Dendritic cell treated with granulocyte-macrophage colony-stimulating factor and Interleukin-4, amounts not matched to agents 40 ng/mL and 50 ng/mL, for 4 days (primary cell): ENCODE measurements at regions not wholly inside any gene's neighbourhood (a gene's known extent, or its start where the extent isn't known, plus 50 kb on each side); places are given as distances from the start of the nearest gene placed in this dataset.
A peak's percentile ranks its signal among the peaks of the same experiment; 100 is the strongest.

Experiments
- H3K27ac Mint-ChIP-seq: one replicate; pipeline ENCODE4 v1.8.0; 2022; ENCODE audit warnings: mild to moderate bottlenecking, mixed read lengths
- H3K27me3 Mint-ChIP-seq: one replicate; pipeline ENCODE4 v1.8.0; 2022; ENCODE audit warnings: mild to moderate bottlenecking, mixed read lengths
- H3K36me3 Mint-ChIP-seq: one replicate; pipeline ENCODE4 v1.8.0; 2022; ENCODE audit warnings: low read depth, mixed read lengths
- H3K4me1 Mint-ChIP-seq: one replicate; pipeline ENCODE4 v1.8.0; 2022; ENCODE audit warnings: low read depth, mixed read lengths
- H3K4me3 Mint-ChIP-seq: one replicate; pipeline ENCODE4 v1.8.0; 2022; ENCODE audit warnings: mild to moderate bottlenecking, moderate library complexity, mixed read lengths
- H3K9me3 Mint-ChIP-seq: one replicate; pipeline ENCODE4 v1.8.0; 2022; ENCODE audit warnings: mixed read lengths
- intact Hi-C: fragments of 100-400 bp; cut with micrococcal nuclease; formaldehyde crosslinking; loops from one replicate; pipeline ENCODE4 v1.15.0; 2022

- H3K36me3 Mint-ChIP-seq = no peaks in the 10 kb centered on the region
- no peaks in the 10 kb centered on the region for H3K27me3 Mint-ChIP-seq
- no peak overlapping the region for H3K27ac Mint-ChIP-seq
- intact Hi-C loops = loop anchor here (5.0 kb wide), 1 partner anchor 35 kb away; a partner anchor contains a TSS
- H3K4me3 Mint-ChIP-seq = no peak overlapping the region
- H3K9me3 Mint-ChIP-seq = no peaks in the 10 kb centered on the region
- peaks cover 19% of the 10 kb centered on the region for H3K4me1 Mint-ChIP-seq
Observed at GRCh38 chr1:244316986-244317655, 134.6 kb downstream of the ADSS2 start.

- H3K4me3 Mint-ChIP-seq = no peak overlapping the region
- intact Hi-C loops = loop anchor here (5.0 kb wide), 1 partner anchor 34 kb away; a partner anchor contains a TSS
- no peaks in the 10 kb centered on the region for H3K9me3 Mint-ChIP-seq
- no peak overlapping the region for H3K27ac Mint-ChIP-seq
- peaks cover 25% of the 10 kb centered on the region for H3K4me1 Mint-ChIP-seq
- H3K27me3 Mint-ChIP-seq = no peaks in the 10 kb centered on the region
- no peaks in the 10 kb centered on the region for H3K36me3 Mint-ChIP-seq
Observed at GRCh38 chr1:244318078-244318477, 133.6 kb downstream of the ADSS2 start.

GRCh38 chr1:244318512-244318911 is 133.2 kb downstream of the ADSS2 start:
- Mint-ChIP-seq H3K4me1 (peaks cover 28% of the 10 kb centered on the region), H3K36me3 (no peaks in the 10 kb centered on the region), H3K9me3 (no peaks in the 10 kb centered on the region), H3K4me3 (no peak overlapping the region), H3K27me3 (no peaks in the 10 kb centered on the region), H3K27ac (no peak overlapping the region)
- intact Hi-C loops = loop anchor here (5.0 kb wide), 1 partner anchor 34 kb away; a partner anchor contains a TSS

GRCh38 chr1:244319283-244320132 is 132.2 kb downstream of the ADSS2 start:
- Mint-ChIP-seq H3K4me3 (peak overlapping the region; percentile 49), H3K36me3 (no peaks in the 10 kb centered on the region), H3K9me3 (no peaks in the 10 kb centered on the region), H3K27ac (peak overlapping the region; percentile 97), H3K27me3 (no peaks in the 10 kb centered on the region), H3K4me1 (peaks cover 38% of the 10 kb centered on the region)
- intact Hi-C loops = loop anchor here (5.0 to 10.0 kb wide), 3 partner anchors 33 to 135 kb away; partner anchors contain the start of gene ADSS2

GRCh38 chr1:244322181-244322580 is 129.5 kb downstream of the ADSS2 start:
- Mint-ChIP-seq H3K27ac (peak overlapping the region; percentile 97), H3K4me1 (peaks cover 57% of the 10 kb centered on the region), H3K27me3 (no peaks in the 10 kb centered on the region), H3K9me3 (no peaks in the 10 kb centered on the region), H3K36me3 (no peaks in the 10 kb centered on the region), H3K4me3 (no peak overlapping the region)
- intact Hi-C loops = loop anchor here (2.0 to 10.0 kb wide), 3 partner anchors 17 to 133 kb away; partner anchors contain the start of gene ADSS2

- Mint-ChIP-seq H3K4me3 (peak overlapping the region; percentile 20), H3K4me1 (peaks cover 57% of the 10 kb centered on the region), H3K9me3 (no peaks in the 10 kb centered on the region), H3K36me3 (no peaks in the 10 kb centered on the region), H3K27ac (peak overlapping the region; percentile 97), H3K27me3 (no peaks in the 10 kb centered on the region)
- intact Hi-C loops = loop anchor here (2.0 to 10.0 kb wide), 3 partner anchors 18 to 132 kb away; partner anchors contain the start of gene ADSS2
Observed at GRCh38 chr1:244322791-244323521, 128.8 kb downstream of the ADSS2 start.

GRCh38 chr1:244324176-244324883 is 127.4 kb downstream of the ADSS2 start:
- Mint-ChIP-seq H3K9me3 (no peaks in the 10 kb centered on the region), H3K36me3 (no peaks in the 10 kb centered on the region), H3K27me3 (no peaks in the 10 kb centered on the region), H3K4me1 (peaks cover 54% of the 10 kb centered on the region), H3K27ac (peak overlapping the region; percentile 97), H3K4me3 (peak overlapping the region; percentile 71)
- intact Hi-C loops = loop anchor here (10.0 kb wide), 2 partner anchors 90 to 130 kb away; partner anchors contain the start of gene ADSS2

GRCh38 chr1:244325056-244325758 is 126.5 kb downstream of the ADSS2 start:
- Mint-ChIP-seq H3K9me3 (no peaks in the 10 kb centered on the region), H3K27me3 (no peaks in the 10 kb centered on the region), H3K36me3 (no peaks in the 10 kb centered on the region), H3K27ac (peak overlapping the region; percentile 97), H3K4me3 (peak overlapping the region; percentile 71), H3K4me1 (peaks cover 47% of the 10 kb centered on the region)
- intact Hi-C loops = loop anchor here (10.0 kb wide), 2 partner anchors 90 to 130 kb away; partner anchors contain the start of gene ADSS2

GRCh38 chr1:244326757-244327156 is 125.0 kb downstream of the ADSS2 start:
- Mint-ChIP-seq H3K4me1 (peaks cover 42% of the 10 kb centered on the region), H3K27ac (no peak overlapping the region)
- intact Hi-C loops = loop anchor here (10.0 kb wide), 2 partner anchors 88 to 128 kb away; partner anchors contain the start of gene ADSS2

GRCh38 chr1:244327533-244327932 is 124.2 kb downstream of the ADSS2 start:
- no peaks in the 10 kb centered on the region for H3K27me3 Mint-ChIP-seq
- intact Hi-C loops = loop anchor here (10.0 kb wide), 2 partner anchors 87 to 127 kb away; partner anchors contain the start of gene ADSS2
- no peak overlapping the region for H3K27ac Mint-ChIP-seq
- H3K9me3 Mint-ChIP-seq = peaks cover 5% of the 10 kb centered on the region
- H3K36me3 Mint-ChIP-seq = no peaks in the 10 kb centered on the region
- no peak overlapping the region for H3K4me3 Mint-ChIP-seq
- peaks cover 36% of the 10 kb centered on the region for H3K4me1 Mint-ChIP-seq

More at GRCh38 chr1:244326757-244327156, 125.0 kb downstream of the ADSS2 start:
- Mint-ChIP-seq H3K27me3 (no peaks in the 10 kb centered on the region), H3K9me3 (no peaks in the 10 kb centered on the region), H3K36me3 (no peaks in the 10 kb centered on the region), H3K4me3 (no peak overlapping the region)

- H3K4me1 Mint-ChIP-seq = peaks cover 35% of the 10 kb centered on the region
- no peak overlapping the region for H3K27ac Mint-ChIP-seq
- no peak overlapping the region for H3K4me3 Mint-ChIP-seq
- H3K9me3 Mint-ChIP-seq = peaks cover 8% of the 10 kb centered on the region
- intact Hi-C loops = loop anchor here (10.0 kb wide), 2 partner anchors 86 to 126 kb away; partner anchors contain the start of gene ADSS2
- no peaks in the 10 kb centered on the region for H3K27me3 Mint-ChIP-seq
- no peaks in the 10 kb centered on the region for H3K36me3 Mint-ChIP-seq
Observed at GRCh38 chr1:244328476-244328875, 123.2 kb downstream of the ADSS2 start.

GRCh38 chr1:244329591-244330317 is 122.0 kb downstream of the ADSS2 start:
- intact Hi-C loops = loop anchor here (10.0 kb wide), 2 partner anchors 85 to 125 kb away; partner anchors contain the start of gene ADSS2
- H3K9me3 Mint-ChIP-seq = peaks cover 8% of the 10 kb centered on the region
- H3K4me3 Mint-ChIP-seq = no peak overlapping the region
- no peaks in the 10 kb centered on the region for H3K36me3 Mint-ChIP-seq
- H3K27me3 Mint-ChIP-seq = no peaks in the 10 kb centered on the region
- H3K4me1 Mint-ChIP-seq = peaks cover 35% of the 10 kb centered on the region
- H3K27ac Mint-ChIP-seq = no peak overlapping the region
